ENCODE measurements at regions not wholly inside any gene's neighbourhood (a gene's known extent, or its start where the extent isn't known, plus 50 kb on each side); places are given as distances from the start of the nearest gene placed in this dataset.

- no peak for DNase-seq
These were observed 219.6 kb downstream of the CD83 start for GRCh38 chr6:14337152-14337551.

DNA sequence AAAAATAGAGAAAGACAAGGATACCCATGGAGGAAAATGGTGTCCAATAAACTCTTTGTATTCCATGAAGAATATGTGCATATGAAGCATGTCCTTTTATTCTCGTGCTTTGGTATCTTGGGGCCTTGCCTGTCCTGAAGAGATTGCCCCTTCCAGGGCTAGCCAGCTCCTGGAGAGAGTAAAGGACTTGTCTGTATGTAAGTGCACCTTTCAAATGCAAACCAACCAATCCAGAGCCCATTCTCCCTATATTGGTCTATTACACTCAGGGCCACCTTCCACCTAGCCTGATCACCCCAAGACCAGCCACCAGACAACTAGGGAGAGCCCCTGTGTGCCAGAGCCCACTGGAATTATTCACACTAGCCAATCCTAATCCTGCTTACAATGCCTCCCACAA is 221.6 kb downstream of the CD83 start:
- no peak for DNase-seq

GRCh38 chr6:14339711-14340584 is 222.4 kb downstream of the CD83 start:
- DNase-seq, result no peak

DNA sequence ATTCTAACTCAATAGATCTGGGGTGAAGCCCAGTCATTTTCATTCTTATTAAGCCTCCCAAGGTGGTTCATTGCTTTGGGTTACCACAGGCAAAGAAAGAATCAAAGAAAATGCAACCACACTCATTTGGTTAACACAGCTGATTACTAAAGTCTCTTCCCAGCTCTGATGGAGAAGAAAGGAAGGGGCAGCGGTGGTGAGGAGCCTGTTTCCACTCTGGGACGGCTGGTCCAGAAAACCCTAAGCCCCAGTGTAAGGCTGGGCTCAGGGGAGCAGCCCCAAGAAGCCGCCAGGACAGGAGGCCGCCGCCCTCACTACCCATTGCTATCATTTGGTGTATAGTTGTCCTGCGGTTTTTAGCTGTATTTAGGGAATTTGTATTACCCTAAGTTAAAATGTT is 226.9 kb downstream of the CD83 start:
- DNase-seq, result no peak

DNA sequence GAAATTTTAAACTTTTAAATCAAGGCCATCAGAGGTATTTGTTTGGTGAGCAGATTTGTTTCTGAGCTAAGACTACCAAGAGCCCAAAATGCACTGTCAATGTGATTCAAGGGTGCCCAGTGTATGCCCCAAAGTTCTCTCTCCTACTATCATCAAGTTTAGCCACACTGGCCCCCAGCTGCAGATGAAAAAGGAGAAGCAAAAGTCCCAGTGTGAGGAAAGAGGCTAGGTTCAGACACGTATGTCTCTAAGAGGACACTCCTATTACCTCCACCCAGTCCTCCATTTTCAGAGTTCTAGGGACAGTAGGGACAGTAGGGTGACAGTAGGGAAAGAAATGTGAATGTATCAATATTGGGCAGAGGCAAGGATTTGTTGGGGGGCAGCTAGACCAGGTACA is 230.8 kb downstream of the CD83 start:
- no peak for DNase-seq

- no peak for DNase-seq
These were observed 231.9 kb downstream of the CD83 start for GRCh38 chr6:14349507-14349906.

DNA sequence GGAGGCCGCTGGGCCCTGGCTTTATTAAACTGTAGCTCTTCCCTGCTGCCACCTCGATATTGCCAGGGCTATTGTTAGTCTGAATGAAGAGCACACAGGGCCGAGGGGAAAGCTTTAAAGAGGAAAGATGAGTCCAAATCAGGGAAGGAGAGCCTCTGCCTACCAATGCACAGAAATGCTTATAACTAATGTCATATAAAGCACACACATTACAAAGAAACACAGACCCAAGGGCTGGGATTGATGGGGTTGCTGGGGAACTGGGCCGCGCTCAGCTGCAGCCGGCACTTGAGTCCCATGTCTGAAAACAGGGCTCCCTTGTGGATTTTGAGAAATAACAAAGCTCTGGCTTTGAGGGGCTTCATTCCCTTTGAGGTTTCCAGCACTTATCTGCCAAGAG is 232.6 kb downstream of the CD83 start:
- no peak for DNase-seq

- DNase-seq, result no peak
These were observed 235.7 kb downstream of the CD83 start for GRCh38 chr6:14353281-14353680.

DNA sequence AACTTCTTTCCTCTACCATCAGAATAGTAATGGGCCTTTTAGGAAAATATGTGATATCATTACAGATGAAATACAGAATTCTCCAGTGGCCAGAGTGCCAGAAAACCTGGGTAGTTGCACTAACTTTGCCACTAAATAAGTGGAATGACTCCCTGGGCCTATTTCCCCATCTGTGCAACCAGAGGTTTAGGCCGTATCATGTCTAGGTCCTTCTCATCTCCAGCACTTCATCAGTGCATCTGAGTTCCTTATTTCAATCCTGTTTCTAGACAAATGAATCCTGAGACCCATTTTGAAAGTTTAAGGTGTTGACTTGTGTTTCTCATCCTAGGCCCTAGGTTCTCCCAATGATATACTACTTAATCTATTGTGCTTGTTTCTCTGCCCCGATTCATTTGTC is 236.2 kb downstream of the CD83 start:
- DNase-seq, result no peak

GRCh38 chr6:14354919-14355572 is 237.5 kb downstream of the CD83 start:
- peak; percentile 55 for DNase-seq

- DNase-seq, result no peak
These were observed 241.9 kb downstream of the CD83 start for GRCh38 chr6:14359438-14359837.

- DNase-seq, result no peak
These were observed 243.0 kb downstream of the CD83 start for GRCh38 chr6:14360565-14360964.

DNA sequence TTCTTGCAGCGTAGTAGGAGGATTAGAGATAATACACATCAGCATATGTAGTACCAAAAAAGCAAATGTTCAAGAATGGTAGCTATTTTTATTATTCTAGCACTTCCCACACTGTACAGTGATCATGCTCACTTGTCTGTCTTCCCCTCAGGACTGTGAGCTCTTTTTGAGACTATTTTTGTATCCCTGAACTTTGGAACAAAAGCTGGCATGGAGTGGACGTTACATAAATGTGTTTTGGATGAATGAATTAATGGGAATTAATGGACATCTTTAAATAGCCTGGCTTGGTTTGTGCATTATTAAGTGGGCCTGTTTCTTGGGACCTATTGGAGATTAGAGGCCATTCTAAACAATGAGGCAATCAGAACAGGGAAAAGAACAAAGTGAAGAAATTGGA is 243.7 kb downstream of the CD83 start:
- DNase-seq, result no peak

GRCh38 chr6:14361956-14362587 is 244.5 kb downstream of the CD83 start:
- no peak for DNase-seq

GRCh38 chr6:14364370-14364769 is 246.8 kb downstream of the CD83 start:
- no peak for DNase-seq

GRCh38 chr6:14365393-14365792 is 247.8 kb downstream of the CD83 start:
- DNase-seq, result no peak

DNA sequence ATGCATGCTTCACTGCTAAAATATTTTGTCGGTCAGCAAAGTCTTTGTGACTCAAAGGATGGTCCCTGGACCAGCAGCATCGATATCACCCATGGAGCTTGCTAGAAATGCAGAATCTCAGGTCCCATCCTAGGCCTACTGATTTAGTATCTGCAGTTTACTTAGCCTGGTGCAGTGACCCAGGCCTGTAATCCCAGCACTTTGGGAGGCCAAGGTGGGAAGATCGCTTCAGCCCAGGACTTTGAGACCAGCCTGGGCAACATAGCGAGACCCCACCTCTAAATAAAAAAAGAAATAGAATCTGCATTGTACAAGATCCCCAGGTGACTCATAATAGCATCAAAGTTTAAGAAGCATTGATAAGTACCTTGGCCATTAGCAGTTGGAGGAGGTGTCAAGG is 248.7 kb downstream of the CD83 start:
- DNase-seq, result no peak

DNA sequence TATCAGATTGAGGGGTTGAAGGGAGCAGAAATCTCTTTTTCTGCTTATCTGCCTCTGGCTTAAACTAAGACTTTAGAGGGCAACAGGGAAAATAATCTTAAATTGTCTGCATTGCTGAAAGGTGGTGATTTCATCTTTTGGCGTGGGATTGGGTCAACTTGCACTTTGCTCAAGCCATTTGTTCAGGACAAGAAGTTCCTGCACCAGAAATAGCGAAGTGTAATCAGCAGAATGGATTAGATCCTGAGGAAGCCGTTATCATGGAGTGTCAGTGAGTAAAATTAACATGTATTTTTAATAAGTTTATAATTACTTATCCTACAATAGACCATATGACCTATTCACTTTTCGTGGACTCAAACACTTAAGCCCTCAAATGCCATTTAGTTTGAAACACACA is 249.3 kb downstream of the CD83 start:
- DNase-seq, result no peak

GRCh38 chr6:14367296-14367695 is 249.7 kb downstream of the CD83 start:
- DNase-seq, result no peak

- DNase-seq, result no peak
These were observed 252.1 kb downstream of the CD83 start for GRCh38 chr6:14369717-14370116.

GRCh38 chr6:14371530-14371929 is 254.0 kb downstream of the CD83 start:
- no peak for DNase-seq

DNA sequence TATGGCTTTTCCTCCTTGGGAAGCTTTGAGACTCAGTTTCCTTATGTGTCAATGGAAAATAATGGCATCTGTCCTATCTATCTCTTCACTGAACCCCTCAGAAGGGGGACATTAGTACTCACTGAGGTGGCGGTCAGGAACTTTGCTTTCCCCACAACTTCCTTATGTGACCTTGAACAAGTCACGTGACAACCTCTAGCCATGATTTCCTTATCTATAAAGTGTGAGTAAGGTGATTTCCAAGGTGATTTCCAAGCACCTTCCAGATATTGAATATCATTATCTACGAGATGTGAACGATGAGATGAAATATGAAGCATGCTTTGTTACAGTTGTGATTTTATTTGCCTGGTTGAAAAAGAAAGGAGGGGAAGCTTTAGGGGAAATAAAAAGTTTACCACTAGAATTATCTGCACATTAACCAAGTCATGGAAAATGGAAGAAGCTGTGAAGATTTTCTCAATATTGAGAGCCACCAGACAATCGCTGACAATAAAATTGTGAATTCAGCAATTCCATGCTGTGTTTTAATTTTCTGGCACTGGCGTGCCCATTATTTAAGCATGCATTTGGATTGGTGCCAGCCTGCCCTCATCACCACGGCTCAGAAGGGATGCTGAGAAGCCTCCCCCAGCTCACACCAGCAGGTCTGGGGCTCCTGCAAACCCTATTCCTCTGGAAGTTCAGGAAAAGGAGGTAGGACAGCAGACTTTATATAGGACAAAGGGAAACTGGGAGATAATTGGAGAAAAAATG is 255.3 kb downstream of the CD83 start:
- no peak for DNase-seq

All from stimulated activated CD4-positive, alpha-beta T cell treated with anti-CD3 and anti-CD28 coated beads, Interleukin-1b, Interleukin-23, amount 100 ng/mL, for 48 hours (primary cell).